Vagina (tissue), 2 donors: ENCODE measurements at regions not wholly inside any gene's neighbourhood (a gene's known extent, or its start where the extent isn't known, plus 50 kb on each side); places are given as distances from the start of the nearest gene placed in this dataset.

Experiments used
- DNase-seq, 2 donors: peaks; one replicate each; pipeline ENCODE4 v3.0.0-alpha.2; 2017; ENCODE audit errors: extremely low spot score in 2 of 2
- H3K27ac ChIP-seq: fragments of 200-600 bp; sonication (generic); one replicate; pipeline ENCODE4 v1.5.1; 2019
- H3K27me3 ChIP-seq: fragments of 200-600 bp; sonication (generic); one replicate; pipeline ENCODE4 v1.5.1; 2019
- H3K36me3 ChIP-seq, 2 donors: fragments of 200-600 bp; sonication (generic); one replicate each; pipeline ENCODE4 v1.5.1; 2017 to 2019
- H3K4me1 ChIP-seq: fragments of 200-600 bp; sonication (generic); one replicate; pipeline ENCODE4 v1.5.1; 2019
- H3K4me3 ChIP-seq, 2 donors: fragments of 200-600 bp; sonication (generic); 1 replicate in 1 of 2; 2 replicates in 1 of 2; pipeline ENCODE4 v1.5.1; 2016 to 2019
- H3K9me3 ChIP-seq: fragments of 200-600 bp; sonication (generic); one replicate; pipeline ENCODE4 v1.5.1; 2019
- CTCF ChIP-seq, 3 experiments: fragments of 450-650 bp in 2 of 3; fragments of 200-600 bp in 1 of 3; sonication (generic) in 1 of 3; IDR thresholded peaks; one replicate each; pipeline ENCODE4 v1.5.1; 2017 to 2019; ENCODE audit warnings: antibody characterized with exemption in 3 of 3, mild to moderate bottlenecking in 2 of 3, moderate library complexity in 2 of 3
- POLR2A ChIP-seq, 2 donors: fragments of 450-650 bp; IDR thresholded peaks; one replicate each; pipeline ENCODE4 v1.6.1; 2017; ENCODE audit warnings: antibody characterized with exemption in 2 of 2, mild to moderate bottlenecking in 2 of 2, moderate library complexity in 2 of 2
- POLR2AphosphoS5 ChIP-seq, 2 donors: sonication (generic); formaldehyde crosslinking; IDR thresholded peaks; one replicate each; pipeline ENCODE4 v1.9.0; 2017; ENCODE audit warnings: antibody characterized with exemption in 2 of 2, mild to moderate bottlenecking in 2 of 2, low read depth in 1 of 2; ENCODE audit not compliant: insufficient read depth in 1 of 2
- intact Hi-C: fragments of 100-400 bp; cut with DNase I; formaldehyde crosslinking; loops from one replicate; pipeline ENCODE4 v1.15.1; 2023

GRCh38 chr2:129758784-129759471 lies 220.5 kb upstream of the RAB6C start:
- no peak for TF ChIP-seq POLR2AphosphoS5 (IDR thresholded peaks at IDR 0.05; ENCODE audit: insufficient read depth in 1 of 2, low read depth in 1 of 2)
- TF ChIP-seq CTCF (IDR thresholded peaks at IDR 0.05) = no peak
- TF ChIP-seq POLR2A (IDR thresholded peaks at IDR 0.05) = no peak
- no peaks in the 10 kb centered on the region for H3K9me3 ChIP-seq
- intact Hi-C loops = no loop called here
- peaks cover 16% of the 10 kb centered on the region for H3K4me1 ChIP-seq
- H3K36me3 ChIP-seq = no peaks in the 10 kb centered on the region
- H3K4me3 ChIP-seq = peak overlapping the region; percentile 28 to 33
- no peaks in the 10 kb centered on the region for H3K27me3 ChIP-seq
- no peak overlapping the region for H3K27ac ChIP-seq
- DNase-seq = peak; percentile 80 to 91

- Histone ChIP-seq H3K4me1 (peaks cover 16% of the 10 kb centered on the region), H3K36me3 (no peaks in the 10 kb centered on the region), H3K4me3 (no peak overlapping the region), H3K9me3 (no peaks in the 10 kb centered on the region), H3K27me3 (no peaks in the 10 kb centered on the region), H3K27ac (no peak overlapping the region)
- TF ChIP-seq POLR2A (IDR thresholded peaks at IDR 0.05) (no peak), CTCF (IDR thresholded peaks at IDR 0.05) (no peak), POLR2AphosphoS5 (IDR thresholded peaks at IDR 0.05; ENCODE audit: insufficient read depth in 1 of 2, low read depth in 1 of 2) (no peak)
- intact Hi-C loops = no loop called here
- peak; percentile 46 to 65 for DNase-seq
Observed at GRCh38 chr2:129759472-129760010, 219.9 kb upstream of the RAB6C start.

GRCh38 chr2:129760669-129761068 lies 218.8 kb upstream of the RAB6C start:
- TF ChIP-seq POLR2AphosphoS5 (IDR thresholded peaks at IDR 0.05; ENCODE audit: insufficient read depth in 1 of 2, low read depth in 1 of 2) (no peak), CTCF (IDR thresholded peaks at IDR 0.05) (no peak), POLR2A (IDR thresholded peaks at IDR 0.05) (no peak)
- no peaks in the 10 kb centered on the region for H3K36me3 ChIP-seq
- no peaks in the 10 kb centered on the region for H3K27me3 ChIP-seq
- peak; percentile 79 to 84 for DNase-seq
- H3K9me3 ChIP-seq = no peaks in the 10 kb centered on the region
- H3K4me1 ChIP-seq = peaks cover 16% of the 10 kb centered on the region
- no peak overlapping the region for H3K4me3 ChIP-seq
- H3K27ac ChIP-seq = no peak overlapping the region
- intact Hi-C loops = no loop called here

- H3K4me1 ChIP-seq = peaks cover 16% of the 10 kb centered on the region
- H3K9me3 ChIP-seq = no peaks in the 10 kb centered on the region
- no peak overlapping the region for H3K4me3 ChIP-seq
- TF ChIP-seq POLR2A (IDR thresholded peaks at IDR 0.05) = no peak
- no peak for TF ChIP-seq CTCF (IDR thresholded peaks at IDR 0.05)
- no peak for TF ChIP-seq POLR2AphosphoS5 (IDR thresholded peaks at IDR 0.05; ENCODE audit: insufficient read depth in 1 of 2, low read depth in 1 of 2)
- intact Hi-C loops = no loop called here
- no peak overlapping the region for H3K27ac ChIP-seq
- H3K36me3 ChIP-seq = no peaks in the 10 kb centered on the region
- DNase-seq = peak; percentile 67 to 91
- no peaks in the 10 kb centered on the region for H3K27me3 ChIP-seq
Observed at GRCh38 chr2:129761569-129762021, 217.9 kb upstream of the RAB6C start.
